Thyroid gland (tissue), 4 donors: ENCODE measurements at regions not wholly inside any gene's neighbourhood (a gene's known extent, or its start where the extent isn't known, plus 50 kb on each side); places are given as distances from the start of the nearest gene placed in this dataset.
"Not testable (repeated sequence)": the region's sequence is repeated elsewhere in the genome, so short reads cannot be mapped to it uniquely, and the experiment has no call there.

Experiments
- POLR2A ChIP-seq, 2 donors: fragments of 450-650 bp; IDR thresholded peaks; one replicate each; pipeline ENCODE4 v1.6.1; 2017; ENCODE audit warnings: antibody characterized with exemption in 2 of 2, mild to moderate bottlenecking in 2 of 2, moderate library complexity in 1 of 2
- TF ChIP-seq, protein P1 (sequence below), 6 experiments: fragments of 200-600 bp in 3 of 6; fragments of 450-650 bp in 3 of 6; sonication (generic) in 3 of 6; IDR thresholded peaks; one replicate each; pipeline ENCODE4 v1.5.1; 2016 to 2019; ENCODE audit warnings: antibody characterized with exemption in 6 of 6, mild to moderate bottlenecking in 2 of 6, inconsistent platforms in 1 of 6, moderate library complexity in 1 of 6

DNA sequence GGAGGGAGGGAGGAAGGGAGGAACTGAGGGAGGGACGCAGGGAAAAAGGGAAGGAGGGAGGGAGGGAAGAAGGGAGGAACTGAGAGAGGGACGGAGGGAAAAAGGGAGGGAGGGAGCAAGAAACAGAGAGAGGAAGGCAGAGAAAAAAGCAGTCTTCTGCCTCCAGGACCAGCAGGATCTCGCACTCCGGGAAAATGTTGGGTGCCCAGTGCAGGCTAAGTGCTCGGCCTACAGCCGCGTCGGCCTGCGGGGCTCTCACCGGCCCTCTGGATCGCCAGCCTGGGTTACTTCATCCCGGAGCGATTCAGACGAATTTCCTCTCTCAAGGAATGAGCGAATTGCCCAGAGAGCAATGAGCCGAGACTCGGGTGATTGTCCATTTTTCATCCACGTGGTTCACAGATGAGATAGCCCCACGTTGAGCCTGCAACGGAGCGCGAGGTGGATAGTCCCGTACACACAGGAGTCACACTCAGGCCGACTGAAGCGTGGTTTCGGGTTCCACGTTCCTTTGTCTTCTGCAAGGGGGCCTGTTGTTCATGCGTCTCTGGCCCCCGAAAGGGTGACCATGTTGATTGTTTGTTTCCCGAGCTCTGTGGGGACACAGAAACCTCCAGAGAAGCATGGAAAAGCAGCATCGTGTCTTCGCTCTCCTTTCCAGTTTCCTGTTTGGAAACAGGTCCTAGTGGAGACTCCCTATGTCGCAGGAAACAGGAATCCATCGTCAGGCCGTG lies 1937.1 kb upstream of the DEFB115 start:
- TF ChIP-seq, protein P1, sequence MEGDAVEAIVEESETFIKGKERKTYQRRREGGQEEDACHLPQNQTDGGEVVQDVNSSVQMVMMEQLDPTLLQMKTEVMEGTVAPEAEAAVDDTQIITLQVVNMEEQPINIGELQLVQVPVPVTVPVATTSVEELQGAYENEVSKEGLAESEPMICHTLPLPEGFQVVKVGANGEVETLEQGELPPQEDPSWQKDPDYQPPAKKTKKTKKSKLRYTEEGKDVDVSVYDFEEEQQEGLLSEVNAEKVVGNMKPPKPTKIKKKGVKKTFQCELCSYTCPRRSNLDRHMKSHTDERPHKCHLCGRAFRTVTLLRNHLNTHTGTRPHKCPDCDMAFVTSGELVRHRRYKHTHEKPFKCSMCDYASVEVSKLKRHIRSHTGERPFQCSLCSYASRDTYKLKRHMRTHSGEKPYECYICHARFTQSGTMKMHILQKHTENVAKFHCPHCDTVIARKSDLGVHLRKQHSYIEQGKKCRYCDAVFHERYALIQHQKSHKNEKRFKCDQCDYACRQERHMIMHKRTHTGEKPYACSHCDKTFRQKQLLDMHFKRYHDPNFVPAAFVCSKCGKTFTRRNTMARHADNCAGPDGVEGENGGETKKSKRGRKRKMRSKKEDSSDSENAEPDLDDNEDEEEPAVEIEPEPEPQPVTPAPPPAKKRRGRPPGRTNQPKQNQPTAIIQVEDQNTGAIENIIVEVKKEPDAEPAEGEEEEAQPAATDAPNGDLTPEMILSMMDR (IDR thresholded peaks at IDR 0.05): not testable (repeated sequence)
- not testable (repeated sequence) for TF ChIP-seq POLR2A (IDR thresholded peaks at IDR 0.05)
